ENCODE measurements at regions not wholly inside any gene's neighbourhood (a gene's known extent, or its start where the extent isn't known, plus 50 kb on each side); places are given as distances from the start of the nearest gene placed in this dataset.

GRCh38 chr1:199247891-199248290 lies 609.1 kb downstream of the PTPRC start:
- no peak for TF ChIP-seq EZH2 (IDR thresholded peaks at IDR 0.05; ENCODE audit: insufficient read depth, low read length)
- no peak for TF ChIP-seq CTCF (IDR thresholded peaks at IDR 0.05; ENCODE audit: insufficient read depth, low read depth, low read length)

Measured in astrocyte (in vitro differentiated cells and primary cell).